NCI-H69 (cell line): ENCODE measurements at regions not wholly inside any gene's neighbourhood (a gene's known extent, or its start where the extent isn't known, plus 50 kb on each side); places are given as distances from the start of the nearest gene placed in this dataset.
"Not testable (repeated sequence)": the region's sequence is repeated elsewhere in the genome, so short reads cannot be mapped to it uniquely, and the experiment has no call there.

ENCODE experiments used
- DNase-seq: peaks from one replicate; lab custom pipeline; 2025; lab: John Stamatoyannopoulos, UW

DNA sequence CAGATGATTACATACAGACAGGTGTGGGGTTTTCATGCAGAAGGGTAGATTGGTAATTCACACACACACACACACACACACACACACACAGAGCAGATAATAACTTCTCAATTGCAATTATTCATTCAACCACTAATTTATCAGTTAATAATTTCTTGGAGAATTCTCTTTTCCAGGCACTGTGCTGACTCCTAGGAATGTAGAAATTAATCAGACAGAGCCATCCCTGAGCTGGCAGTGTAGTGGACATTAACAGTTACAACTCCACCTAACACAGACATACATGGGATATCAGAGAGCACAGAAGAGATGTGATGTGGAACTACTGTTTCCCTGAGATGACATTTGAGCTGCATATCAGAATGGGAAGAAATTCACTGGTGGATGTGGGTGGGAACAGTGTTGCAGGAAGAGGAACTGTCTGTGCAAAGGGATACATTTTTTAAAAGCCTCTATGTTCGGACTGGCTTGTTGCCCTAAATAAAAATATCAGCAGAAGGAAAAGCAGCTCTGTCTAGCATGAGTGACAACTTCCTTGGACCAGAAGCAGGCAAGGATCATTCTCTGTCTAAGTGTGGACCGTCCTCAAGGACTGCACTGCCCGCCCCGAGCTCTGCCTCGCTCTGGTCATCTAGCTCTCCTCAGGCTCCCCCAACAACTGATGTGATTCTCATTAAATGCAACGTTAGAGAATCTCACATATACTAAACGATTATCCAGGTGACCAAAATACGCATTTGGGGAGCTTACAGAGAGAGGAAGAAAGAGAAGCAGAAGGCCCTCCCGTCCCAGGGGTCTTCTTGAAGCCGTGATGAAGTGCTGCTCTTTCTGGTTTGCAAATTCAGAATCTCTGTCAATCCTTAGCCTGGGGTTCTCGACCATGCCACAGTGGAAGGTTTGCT is 173.4 kb upstream of the TRIB2 start:
- no peak for DNase-seq

DNA sequence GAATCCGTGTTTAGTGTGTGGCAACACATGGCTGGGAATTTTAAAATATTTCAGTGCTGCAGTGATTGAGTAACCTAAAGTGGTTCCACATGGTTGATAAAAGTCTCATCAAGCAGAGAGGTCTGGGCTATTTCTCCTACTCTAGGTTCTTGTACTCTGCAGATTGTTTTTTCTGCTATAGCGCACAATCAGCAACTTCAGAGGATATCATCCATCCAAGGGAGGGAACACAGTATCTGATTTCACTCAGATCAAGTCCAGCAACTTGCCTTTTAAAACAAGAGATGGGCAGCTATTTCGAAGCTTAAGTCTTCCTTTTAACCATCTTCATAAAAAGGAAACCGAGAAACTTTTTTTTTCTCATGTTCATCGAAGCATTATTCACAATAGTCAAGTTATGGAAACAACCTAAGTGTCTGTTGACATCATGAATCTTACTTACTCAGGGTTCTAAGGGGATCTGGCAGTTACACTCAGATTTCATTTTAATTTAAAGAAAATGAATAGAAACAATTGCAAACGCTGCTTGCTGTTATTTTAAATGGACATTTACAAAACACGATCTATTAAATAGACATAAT is 172.7 kb upstream of the TRIB2 start:
- DNase-seq: no peak

DNA sequence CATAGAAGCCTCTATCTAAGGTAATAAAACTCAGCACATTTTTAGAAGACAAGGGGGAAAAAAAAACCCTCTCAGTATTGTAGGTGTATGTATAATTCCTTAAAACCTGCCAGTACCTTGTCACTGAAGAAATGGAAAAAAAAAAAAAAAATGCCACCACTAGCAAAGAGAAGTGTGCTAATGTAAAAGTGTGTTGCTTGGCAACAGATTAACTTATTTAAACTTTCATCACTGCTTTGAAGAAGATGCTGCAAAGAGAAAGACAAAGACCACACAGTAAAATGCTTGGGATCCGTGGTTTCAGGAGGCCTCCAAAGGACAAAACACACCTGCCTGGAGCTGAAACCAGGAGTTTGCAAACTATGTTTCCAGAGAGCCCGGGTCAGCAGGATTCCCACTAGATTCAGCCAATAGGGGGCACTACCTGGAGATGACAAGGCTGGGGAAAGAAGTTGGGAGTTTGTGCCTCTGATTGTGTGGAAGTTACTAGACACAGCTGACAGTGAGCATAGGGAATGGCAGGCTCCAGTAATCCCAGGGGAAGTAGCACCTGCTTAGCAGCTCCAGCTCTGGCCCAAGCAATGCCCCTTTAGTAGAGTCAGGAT is 169.1 kb upstream of the TRIB2 start:
- no peak for DNase-seq

DNA sequence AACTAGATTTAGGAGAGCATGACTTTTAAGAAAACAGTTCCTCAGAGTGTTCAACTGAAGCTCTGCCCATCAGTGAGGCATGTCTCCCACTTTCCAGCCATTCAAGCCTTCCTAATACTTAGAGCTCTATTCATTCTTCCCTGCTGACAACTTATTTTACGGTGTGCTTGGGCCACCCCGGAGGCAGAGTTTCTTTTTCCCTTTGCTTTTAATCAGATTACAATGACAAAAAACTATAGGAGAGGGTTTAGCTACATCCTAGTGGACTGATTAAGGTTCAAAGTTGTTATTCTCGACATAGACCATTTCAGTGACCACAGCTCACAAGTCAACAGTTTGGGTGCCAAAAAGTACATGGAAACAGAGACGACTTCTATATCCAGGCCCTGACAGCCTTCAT is 167.8 kb upstream of the TRIB2 start:
- DNase-seq: no peak

DNA sequence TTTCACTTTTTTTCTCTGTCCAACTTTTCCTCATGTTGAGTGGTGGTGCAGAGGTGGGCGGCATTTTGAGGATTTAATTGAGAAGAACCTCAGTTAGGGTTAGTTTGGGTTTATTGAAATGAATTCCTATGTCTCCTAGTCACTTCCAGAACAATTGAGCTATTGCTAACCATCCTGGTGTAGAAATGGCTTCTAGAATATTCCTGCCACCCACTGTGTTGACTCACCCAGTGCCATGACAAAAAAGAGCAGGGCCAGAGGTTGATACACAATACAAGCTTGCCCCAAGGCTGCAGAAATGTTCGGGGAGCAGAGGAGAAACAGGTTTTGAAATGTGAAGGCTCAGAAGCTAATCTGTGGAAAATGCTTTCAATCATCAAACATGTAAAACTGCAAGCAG is 167.1 kb upstream of the TRIB2 start:
- no peak for DNase-seq

DNA sequence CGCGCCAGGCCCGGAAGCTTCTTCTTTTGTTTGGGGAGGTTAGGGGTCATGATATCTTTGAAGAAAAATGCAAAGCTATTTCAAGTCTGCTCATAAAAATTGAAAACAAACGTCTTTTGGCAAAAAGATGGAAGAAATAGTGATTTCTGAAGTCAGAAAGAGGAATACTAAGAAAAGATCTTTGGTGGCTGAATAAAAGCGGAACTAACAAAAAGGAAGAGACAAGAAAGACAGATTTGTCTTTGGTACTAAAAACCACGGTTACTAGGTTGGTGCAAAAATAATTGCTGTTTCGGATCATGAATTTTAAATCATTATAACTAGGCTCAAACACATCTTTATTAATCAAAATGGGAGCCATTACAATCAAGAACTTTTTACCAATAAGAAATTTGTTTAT is 164.6 kb upstream of the TRIB2 start:
- DNase-seq: no peak

DNA sequence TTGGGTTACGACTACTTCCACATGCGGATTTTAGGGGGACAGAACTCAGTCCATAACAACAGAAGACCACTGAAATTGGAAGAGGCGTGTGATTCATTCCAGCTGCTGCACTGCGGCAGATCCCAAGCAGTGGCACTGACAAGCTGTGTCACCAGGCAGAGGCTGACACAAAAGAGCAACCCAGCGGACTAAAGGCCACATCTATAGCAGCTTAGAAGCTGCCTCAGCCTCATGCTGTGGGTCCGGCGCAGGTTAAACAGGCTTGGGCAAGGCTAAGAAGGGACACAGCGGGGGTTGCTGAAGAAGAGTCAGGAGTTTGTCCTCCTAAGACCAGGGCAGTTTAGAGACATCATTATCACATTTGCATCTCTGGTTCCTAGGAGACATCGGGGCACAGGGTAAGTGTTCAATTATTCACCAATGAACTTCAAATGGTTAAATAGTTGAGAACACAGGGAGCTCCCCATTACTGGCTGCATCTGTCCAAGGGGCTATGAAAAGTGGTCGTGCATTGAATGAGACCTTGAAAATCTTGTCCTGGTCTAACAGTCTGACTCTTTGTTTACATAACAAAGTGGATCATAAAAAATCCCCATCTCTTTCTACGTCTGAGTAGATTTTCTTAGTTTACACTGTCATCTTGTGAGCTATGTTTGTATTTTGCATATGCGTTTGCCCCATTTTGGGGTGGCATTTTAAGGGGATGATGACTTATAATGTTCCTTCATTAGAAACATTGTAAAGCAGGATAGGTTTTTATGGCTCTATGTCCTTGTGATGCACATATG is 162.3 kb upstream of the TRIB2 start:
- no peak for DNase-seq

DNA sequence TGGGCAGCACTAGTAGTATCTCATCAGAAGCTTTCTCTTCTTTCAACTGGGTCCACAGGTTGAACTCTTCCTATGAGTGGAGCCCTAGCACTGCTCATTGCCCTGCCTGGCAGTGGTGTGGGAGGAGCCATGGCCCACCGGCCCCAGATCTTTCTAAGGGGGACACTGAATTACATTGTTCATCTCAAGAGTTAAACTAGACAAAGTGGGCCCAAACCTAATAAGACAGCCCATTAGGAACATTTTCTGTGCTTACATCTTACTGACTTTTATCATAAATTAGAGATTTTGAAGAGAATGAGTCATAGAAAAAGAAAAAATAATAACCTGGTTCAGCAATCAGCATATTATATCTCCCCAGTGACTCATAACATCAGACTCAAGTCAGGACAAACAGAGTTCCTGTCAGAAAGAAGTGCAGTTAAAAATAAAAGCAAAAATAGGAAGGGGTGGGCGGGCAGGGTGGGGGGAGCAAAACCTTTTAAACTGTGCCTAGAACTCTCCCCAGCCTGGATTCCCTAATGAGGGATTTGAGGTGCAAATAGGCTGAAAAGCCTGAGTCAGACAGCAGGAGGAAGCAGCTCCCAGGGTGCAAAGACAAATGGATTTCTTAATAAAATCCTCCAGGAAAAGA is 161.6 kb upstream of the TRIB2 start:
- no peak for DNase-seq

DNA sequence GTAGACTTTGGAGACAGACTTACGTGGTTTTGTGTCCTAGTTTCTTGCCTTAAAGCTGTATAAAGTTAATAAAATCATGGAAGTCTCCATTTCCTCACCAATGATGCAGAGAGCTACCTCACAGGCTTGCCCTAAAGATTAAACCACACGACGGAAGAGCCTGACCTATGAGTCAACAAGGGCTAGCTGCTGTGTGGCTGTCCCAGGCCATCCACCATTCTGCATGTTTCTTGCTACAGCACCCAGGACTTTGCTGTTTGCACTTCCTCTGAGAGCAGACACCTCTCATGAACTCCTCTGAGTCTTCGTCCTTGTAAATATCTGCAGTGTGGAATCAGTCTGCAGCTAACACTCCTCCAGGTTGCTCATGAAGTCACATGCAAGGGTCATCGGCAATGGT is 160.0 kb upstream of the TRIB2 start:
- no peak for DNase-seq

DNA sequence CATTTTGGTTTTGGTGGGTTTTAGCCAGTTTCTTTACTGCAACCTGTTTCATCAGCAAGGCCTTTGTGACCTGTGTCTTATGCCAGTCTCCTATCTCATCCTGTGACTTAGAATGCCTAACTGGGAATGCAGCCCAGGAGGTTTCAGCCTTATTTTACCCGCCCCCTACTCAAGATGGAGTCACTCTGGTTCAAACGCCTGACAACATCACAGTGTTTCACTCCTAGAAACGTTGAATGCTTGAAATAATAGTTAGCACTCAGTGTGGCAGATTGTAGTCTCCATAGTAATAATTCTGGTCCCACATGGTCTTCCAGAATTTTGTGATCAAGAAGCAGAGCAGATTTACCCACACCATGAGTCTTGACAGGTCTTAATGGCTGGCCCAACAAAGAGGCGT is 159.0 kb upstream of the TRIB2 start:
- no peak for DNase-seq

DNA sequence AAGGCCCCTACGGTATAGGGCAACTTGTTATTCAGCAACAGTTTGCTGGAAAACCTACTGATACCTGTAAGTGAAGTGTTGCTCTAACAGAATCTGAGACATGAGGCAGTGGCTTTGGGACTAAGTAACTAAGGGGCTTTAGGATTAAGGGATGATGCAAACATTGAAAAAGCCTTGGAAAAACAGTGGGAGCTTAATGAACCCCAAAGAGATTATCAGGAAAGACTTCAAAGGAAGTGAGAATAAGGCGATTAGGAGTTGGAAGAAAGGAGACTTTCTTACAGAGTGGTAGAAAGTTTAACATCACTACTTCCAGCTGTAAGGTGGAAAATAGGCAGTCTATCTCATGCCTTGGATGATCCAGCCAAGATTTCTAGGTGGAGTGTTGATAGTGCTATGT is 158.2 kb upstream of the TRIB2 start:
- DNase-seq: no peak

DNA sequence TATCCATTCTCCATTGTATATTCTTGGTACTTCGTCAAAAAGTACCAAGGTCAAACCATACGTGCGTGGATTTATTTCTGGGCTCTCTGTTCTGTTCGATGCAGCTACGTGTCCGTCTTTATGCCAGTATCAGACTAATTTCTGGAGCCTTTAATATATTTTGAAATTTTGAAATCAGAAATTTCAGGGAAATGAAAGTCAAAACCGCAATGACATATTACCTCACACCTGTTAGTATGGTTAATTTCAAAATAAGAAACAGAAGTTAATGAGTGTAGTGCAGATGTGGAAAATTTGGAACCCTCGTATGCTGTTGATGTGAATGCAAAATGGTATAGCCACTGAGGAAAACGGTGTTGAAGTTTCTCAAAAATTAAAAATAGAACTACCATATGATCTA is 156.1 kb upstream of the TRIB2 start:
- no peak for DNase-seq

DNA sequence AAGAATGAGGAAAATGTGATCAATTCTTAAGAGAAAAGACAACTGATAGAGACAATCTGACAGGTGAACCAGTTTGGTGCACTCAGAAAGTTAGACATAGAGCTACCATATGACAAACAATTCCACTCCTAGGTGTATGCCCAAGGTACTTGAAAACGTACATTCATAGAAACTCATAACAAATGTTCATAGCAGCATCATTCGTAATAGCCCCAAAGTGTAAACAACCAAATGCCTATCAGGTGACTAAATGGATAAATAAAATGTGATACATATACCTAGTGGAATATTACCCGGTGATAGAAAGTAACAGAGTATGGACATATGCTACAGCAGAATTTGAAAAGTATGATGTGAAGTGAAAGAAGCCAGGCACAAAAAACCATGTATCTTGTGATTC is 149.3 kb upstream of the TRIB2 start:
- no peak for DNase-seq

DNA sequence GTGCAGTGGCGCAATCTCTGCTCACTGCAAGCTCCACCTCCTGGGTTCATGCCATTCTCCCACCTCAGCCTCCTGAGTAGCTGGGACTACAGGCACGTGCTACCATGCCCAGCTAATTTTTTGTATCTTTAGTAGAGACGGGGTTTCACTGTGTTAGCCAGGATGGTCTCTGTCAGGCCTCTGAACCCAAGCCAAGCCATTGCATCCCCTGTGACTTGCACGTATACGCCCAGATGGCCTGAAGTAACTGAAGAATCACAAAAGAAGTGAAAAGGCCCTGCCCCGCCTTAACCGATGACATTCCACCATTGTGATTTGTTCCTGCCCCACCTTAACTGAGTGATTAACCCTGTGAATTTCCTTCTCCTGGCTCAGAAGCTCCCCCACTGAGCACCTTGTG is 147.2 kb upstream of the TRIB2 start:
- not testable (repeated sequence) for DNase-seq

DNA sequence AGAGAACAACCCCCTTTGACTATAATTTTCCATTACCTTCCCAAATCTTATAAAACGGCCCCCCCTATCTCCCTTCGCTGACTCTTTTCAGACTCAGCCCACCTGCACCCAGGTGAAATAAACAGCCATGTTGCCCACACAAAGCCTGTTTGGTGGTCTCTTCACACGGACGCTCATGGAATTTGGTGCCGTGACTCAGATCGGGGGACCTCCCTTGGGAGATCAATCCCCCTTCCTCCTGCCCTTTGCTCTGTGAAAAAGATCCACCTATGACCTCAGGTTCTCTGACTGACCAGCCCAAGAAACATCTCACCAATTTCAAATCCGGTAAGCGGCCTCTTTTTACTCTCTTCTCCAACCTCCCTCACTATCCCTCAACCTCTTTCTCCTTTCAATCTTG is 146.8 kb upstream of the TRIB2 start:
- not testable (repeated sequence) for DNase-seq

DNA sequence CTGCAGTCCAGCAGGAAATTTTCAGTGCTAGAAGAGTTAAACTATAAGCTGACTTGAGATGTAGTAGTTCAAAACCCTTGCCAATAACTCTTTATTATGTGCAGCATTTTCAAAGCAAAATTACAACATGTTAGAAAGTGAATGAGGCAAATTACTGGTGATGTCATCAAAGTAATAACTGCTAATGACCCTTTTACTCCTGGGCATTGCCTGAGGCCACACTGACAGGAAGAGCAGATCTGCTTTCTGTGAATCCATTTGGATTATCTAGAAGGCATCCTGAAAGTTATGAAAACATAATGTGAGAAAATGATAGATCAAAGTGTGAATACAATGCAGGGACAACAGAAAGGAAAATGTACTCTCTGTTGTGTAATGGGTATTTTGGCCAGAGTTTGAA is 139.6 kb upstream of the TRIB2 start:
- peak; percentile 1 for DNase-seq

DNA sequence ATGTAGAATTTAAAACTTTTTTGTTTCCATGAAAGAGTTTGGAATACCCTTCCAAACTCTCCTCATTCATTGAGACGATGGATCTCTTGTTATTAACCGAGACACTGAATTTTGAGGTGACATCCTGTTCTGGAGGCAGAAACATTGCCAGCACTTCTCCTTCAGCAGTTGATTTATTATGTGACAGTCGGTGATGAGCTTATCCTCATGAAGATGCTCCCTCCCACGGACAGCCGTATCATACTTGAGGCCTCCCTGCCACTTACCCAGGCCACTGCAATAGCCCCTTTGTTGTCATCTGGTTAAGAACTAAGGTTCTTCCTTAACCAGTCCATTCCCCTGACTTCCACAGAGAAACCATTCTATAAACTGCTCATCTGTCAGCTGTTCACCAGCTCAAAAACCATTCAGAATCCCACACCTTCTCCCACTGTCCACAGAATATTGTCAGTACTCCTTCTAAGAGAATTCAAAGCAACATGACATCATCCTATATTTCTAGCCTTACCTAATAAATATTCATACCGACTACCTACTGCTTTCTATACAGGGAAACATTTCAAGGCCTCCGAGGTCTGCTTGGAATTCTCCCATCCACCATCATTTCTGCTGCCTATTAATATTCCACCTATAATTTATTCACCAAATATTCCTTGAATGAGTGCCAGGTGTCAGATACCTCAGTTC is 139.0 kb upstream of the TRIB2 start:
- DNase-seq: no peak

DNA sequence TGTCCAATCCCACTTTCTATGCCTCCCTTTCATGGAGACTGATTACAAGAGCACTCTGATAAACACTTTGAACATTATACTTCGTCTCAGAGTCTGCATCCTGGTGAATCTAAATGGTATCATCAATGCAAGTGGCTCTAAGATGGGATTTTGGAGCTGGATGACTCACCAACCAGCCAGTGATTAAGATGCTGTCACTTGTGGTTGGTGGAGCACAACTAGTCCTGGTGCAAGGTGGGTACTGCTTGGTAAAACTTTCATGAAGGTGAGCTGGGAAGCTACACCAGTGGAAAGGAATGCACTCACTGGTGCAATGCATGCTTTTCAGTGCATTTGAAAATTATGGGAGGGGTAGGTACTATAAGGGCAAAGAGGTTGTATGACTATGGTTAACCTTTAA is 137.7 kb upstream of the TRIB2 start:
- DNase-seq: no peak

DNA sequence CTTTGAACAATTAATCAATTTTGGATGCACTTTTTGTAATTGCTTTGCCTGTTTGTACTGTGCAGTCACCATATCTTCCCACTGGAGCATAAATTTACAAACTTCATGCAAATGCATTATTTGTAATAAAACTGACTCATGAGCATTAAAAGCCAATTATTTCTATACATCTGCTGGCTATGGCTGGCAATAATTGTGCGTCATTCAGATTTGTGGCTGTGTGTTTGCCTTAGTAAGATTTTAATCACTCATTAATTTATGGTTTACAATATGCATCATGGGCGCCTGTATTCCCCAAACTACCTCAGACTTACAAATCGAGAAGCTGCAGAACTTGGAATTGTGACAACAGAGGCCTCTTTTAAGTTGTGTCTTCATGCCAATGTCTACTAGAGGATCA is 132.4 kb upstream of the TRIB2 start:
- no peak for DNase-seq

DNA sequence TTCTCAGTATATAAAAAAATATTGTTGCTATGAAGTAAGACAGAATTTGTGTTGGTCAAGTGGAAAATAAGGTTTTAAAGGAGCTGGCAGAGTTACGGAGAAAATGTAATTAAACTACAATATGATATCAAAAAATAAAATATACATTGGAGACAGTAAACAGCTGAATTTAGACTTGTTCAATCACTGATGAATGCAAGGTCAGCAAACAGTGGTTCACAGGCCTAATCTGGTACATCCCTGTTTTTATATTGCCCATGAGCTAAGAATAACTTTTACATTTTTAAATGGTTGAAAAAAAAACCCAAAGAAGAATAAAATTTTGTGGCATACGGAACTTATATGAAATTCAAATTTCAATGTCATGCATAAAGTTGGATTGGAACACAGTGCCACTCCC is 131.0 kb upstream of the TRIB2 start:
- DNase-seq: no peak

DNA sequence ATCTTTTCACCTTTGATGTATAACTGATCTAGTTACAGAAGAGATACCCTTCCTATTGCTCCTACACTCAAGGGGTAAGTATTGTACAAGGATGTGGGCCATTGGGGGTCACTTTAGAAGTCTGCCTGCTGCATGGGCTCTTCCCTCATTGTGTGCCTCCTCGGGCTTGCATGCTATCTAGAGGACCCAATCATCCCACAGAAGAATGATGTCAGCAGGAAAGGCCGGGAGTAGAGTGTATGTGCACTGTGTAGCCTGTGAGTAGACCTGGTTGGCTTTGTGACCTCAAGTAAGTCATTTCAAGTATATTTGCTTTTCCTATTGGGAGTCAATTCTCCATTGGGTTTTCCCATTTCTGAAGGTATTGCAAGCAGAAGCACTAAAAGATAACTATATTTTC is 129.5 kb upstream of the TRIB2 start:
- DNase-seq: no peak
